ENCODE measurements at regions not wholly inside any gene's neighbourhood (a gene's known extent, or its start where the extent isn't known, plus 50 kb on each side); places are given as distances from the start of the nearest gene placed in this dataset.

GRCh38 chr6:74870403-74870802 lies 335.4 kb downstream of the COL12A1 start:
- intact Hi-C loops (cut with DNase I), result no loop called here
- WGBS, result 62% methylated on average over 2 of the region's 2 CpGs
- Histone ChIP-seq H3K4me3 (no peak overlapping the region), H3K27me3 (replicated peaks; ENCODE audit: insufficient read depth) (no peaks in the 10 kb centered on the region), H3K27ac (no peak overlapping the region), H3K4me1 (replicated peaks) (no peaks in the 10 kb centered on the region), H3K9me3 (no peaks in the 10 kb centered on the region), H3K36me3 (no peaks in the 10 kb centered on the region)
- DNase-seq (ENCODE audit: low spot score), result no peak
- TF ChIP-seq CTCF (IDR thresholded peaks at IDR 0.05) (peak in 1 of 4 experiments; percentile 27), POLR2AphosphoS5 (IDR thresholded peaks at IDR 0.05) (no peak), POLR2A (IDR thresholded peaks at IDR 0.05) (no peak)

GRCh38 chr6:74867291-74867690 lies 338.6 kb downstream of the COL12A1 start:
- Histone ChIP-seq H3K4me1 (replicated peaks) (no peaks in the 10 kb centered on the region), H3K36me3 (no peaks in the 10 kb centered on the region), H3K27ac (no peak overlapping the region), H3K27me3 (replicated peaks; ENCODE audit: insufficient read depth) (no peaks in the 10 kb centered on the region), H3K9me3 (no peaks in the 10 kb centered on the region), H3K4me3 (no peak overlapping the region)
- intact Hi-C loops (cut with DNase I), result no loop called here
- DNase-seq (ENCODE audit: low spot score), result no peak
- WGBS, result 86% methylated on average over 2 of the region's 2 CpGs
- TF ChIP-seq CTCF (IDR thresholded peaks at IDR 0.05), result no peak

GRCh38 chr6:74863968-74864367 lies 341.9 kb downstream of the COL12A1 start:
- DNase-seq (ENCODE audit: low spot score), result no peak
- intact Hi-C loops (cut with DNase I), result no loop called here
- Histone ChIP-seq H3K36me3 (no peaks in the 10 kb centered on the region), H3K4me3 (no peak overlapping the region), H3K27ac (no peak overlapping the region), H3K27me3 (replicated peaks; ENCODE audit: insufficient read depth) (no peaks in the 10 kb centered on the region), H3K4me1 (replicated peaks) (no peaks in the 10 kb centered on the region), H3K9me3 (no peaks in the 10 kb centered on the region)
- TF ChIP-seq CTCF (IDR thresholded peaks at IDR 0.05) (no peak), POLR2A (IDR thresholded peaks at IDR 0.05) (no peak), POLR2AphosphoS5 (IDR thresholded peaks at IDR 0.05) (no peak)
- 74% methylated on average over 1 of the region's 1 CpG for WGBS

GRCh38 chr6:74860456-74860855 lies 345.4 kb downstream of the COL12A1 start:
- no peak for DNase-seq (ENCODE audit: low spot score)
- no peaks in the 10 kb centered on the region for H3K4me1 ChIP-seq (replicated peaks)
- no peaks in the 10 kb centered on the region for H3K27me3 ChIP-seq (replicated peaks; ENCODE audit: insufficient read depth)
- no peaks in the 10 kb centered on the region for H3K36me3 ChIP-seq
- H3K4me3 ChIP-seq, result no peak overlapping the region
- H3K9me3 ChIP-seq, result no peaks in the 10 kb centered on the region
- H3K27ac ChIP-seq, result no peak overlapping the region
- intact Hi-C loops (cut with DNase I), result no loop called here
- TF ChIP-seq POLR2A (IDR thresholded peaks at IDR 0.05) (no peak), CTCF (IDR thresholded peaks at IDR 0.05) (no peak), POLR2AphosphoS5 (IDR thresholded peaks at IDR 0.05) (no peak)

GRCh38 chr6:74857157-74857556 lies 348.7 kb downstream of the COL12A1 start:
- intact Hi-C loops (cut with DNase I), result no loop called here
- Histone ChIP-seq H3K4me1 (replicated peaks) (no peaks in the 10 kb centered on the region), H3K9me3 (no peaks in the 10 kb centered on the region), H3K27me3 (replicated peaks; ENCODE audit: insufficient read depth) (no peaks in the 10 kb centered on the region), H3K27ac (no peak overlapping the region), H3K4me3 (no peak overlapping the region), H3K36me3 (no peaks in the 10 kb centered on the region)
- TF ChIP-seq POLR2AphosphoS5 (IDR thresholded peaks at IDR 0.05), result no peak
- TF ChIP-seq CTCF (IDR thresholded peaks at IDR 0.05), result no peak
- no peak for TF ChIP-seq POLR2A (IDR thresholded peaks at IDR 0.05)
- 96% methylated on average over 3 of the region's 3 CpGs for WGBS
- DNase-seq (ENCODE audit: low spot score), result no peak
